GM19452 (cell line): ENCODE measurements at regions not wholly inside any gene's neighbourhood (a gene's known extent, or its start where the extent isn't known, plus 50 kb on each side); places are given as distances from the start of the nearest gene placed in this dataset.

Experiments
- ATAC-seq: cut with Tn5 transposase; IDR thresholded peaks from one replicate; pipeline ENCODE4 v1.9.1; 2021; ENCODE audit not compliant: unreplicated experiment

- ATAC-seq = no peak
These were observed 185.9 kb downstream of the SMIM20 start for GRCh38 chr4:26099967-26100366.

- ATAC-seq = no peak
These were observed 187.0 kb downstream of the SMIM20 start for GRCh38 chr4:26101011-26101410.

- ATAC-seq = peak; percentile 91
These were observed 190.2 kb downstream of the SMIM20 start for GRCh38 chr4:26104056-26104685.

GRCh38 chr4:26105337-26105736 lies 191.3 kb downstream of the SMIM20 start:
- ATAC-seq = no peak

- ATAC-seq = no peak
These were observed 192.0 kb downstream of the SMIM20 start for GRCh38 chr4:26105815-26106699.

- no peak for ATAC-seq
These were observed 192.8 kb downstream of the SMIM20 start for GRCh38 chr4:26106776-26107175.

GRCh38 chr4:26108054-26108453 lies 194.0 kb downstream of the SMIM20 start:
- ATAC-seq = no peak

GRCh38 chr4:26110493-26110892 lies 196.5 kb downstream of the SMIM20 start:
- ATAC-seq = no peak

- ATAC-seq = no peak
These were observed 199.4 kb downstream of the SMIM20 start for GRCh38 chr4:26113339-26113940.

- ATAC-seq = no peak
These were observed 202.0 kb downstream of the SMIM20 start for GRCh38 chr4:26116057-26116456.

GRCh38 chr4:26120098-26120825 lies 200.6 kb upstream of the RBPJ start:
- no peak for ATAC-seq

GRCh38 chr4:26122690-26123089 lies 198.1 kb upstream of the RBPJ start:
- ATAC-seq = no peak

GRCh38 chr4:26124753-26125321 lies 196.0 kb upstream of the RBPJ start:
- no peak for ATAC-seq

- no peak for ATAC-seq
These were observed 194.6 kb upstream of the RBPJ start for GRCh38 chr4:26126143-26126718.

- ATAC-seq = no peak
These were observed 193.8 kb upstream of the RBPJ start for GRCh38 chr4:26126994-26127393.

GRCh38 chr4:26127851-26128337 lies 192.9 kb upstream of the RBPJ start:
- ATAC-seq = no peak

GRCh38 chr4:26130173-26130572 lies 190.6 kb upstream of the RBPJ start:
- peak; percentile 73 for ATAC-seq

- no peak for ATAC-seq
These were observed 189.9 kb upstream of the RBPJ start for GRCh38 chr4:26130841-26131432.

- ATAC-seq = no peak
These were observed 189.1 kb upstream of the RBPJ start for GRCh38 chr4:26131711-26132110.

- ATAC-seq = no peak
These were observed 188.0 kb upstream of the RBPJ start for GRCh38 chr4:26132858-26133257.
